Thyroid gland (tissue), 4 donors: ENCODE measurements at regions not wholly inside any gene's neighbourhood (a gene's known extent, or its start where the extent isn't known, plus 50 kb on each side); places are given as distances from the start of the nearest gene placed in this dataset.

Experiments used
- POLR2A ChIP-seq, 2 donors: fragments of 450-650 bp; IDR thresholded peaks; one replicate each; pipeline ENCODE4 v1.6.1; 2017; ENCODE audit warnings: antibody characterized with exemption in 2 of 2, mild to moderate bottlenecking in 2 of 2, moderate library complexity in 1 of 2
- TF ChIP-seq, protein P1 (sequence below), 6 experiments: fragments of 200-600 bp in 3 of 6; fragments of 450-650 bp in 3 of 6; sonication (generic) in 3 of 6; IDR thresholded peaks; one replicate each; pipeline ENCODE4 v1.5.1; 2016 to 2019; ENCODE audit warnings: antibody characterized with exemption in 6 of 6, mild to moderate bottlenecking in 2 of 6, inconsistent platforms in 1 of 6, moderate library complexity in 1 of 6

DNA sequence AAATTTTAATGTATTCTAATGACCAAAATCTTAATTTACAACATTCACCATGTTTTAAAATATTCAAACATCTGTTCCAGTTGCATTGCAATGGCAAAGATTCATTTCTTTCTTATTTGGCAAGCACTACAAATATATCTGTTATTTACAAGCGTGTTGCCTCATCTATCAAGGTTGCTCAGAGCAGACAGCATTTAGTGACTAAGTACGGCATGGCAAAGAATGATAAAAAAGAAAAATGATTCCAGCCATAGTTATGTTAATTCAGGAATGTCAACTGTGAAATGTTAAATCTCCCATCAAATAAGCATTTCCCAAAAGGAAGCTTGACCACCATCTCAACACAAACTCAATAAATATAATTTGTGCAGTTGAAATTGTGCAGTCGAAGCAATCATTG, 312.1 kb downstream of the SEC23A start:
- TF ChIP-seq POLR2A (IDR thresholded peaks at IDR 0.05), result no peak
- TF ChIP-seq, protein P1, sequence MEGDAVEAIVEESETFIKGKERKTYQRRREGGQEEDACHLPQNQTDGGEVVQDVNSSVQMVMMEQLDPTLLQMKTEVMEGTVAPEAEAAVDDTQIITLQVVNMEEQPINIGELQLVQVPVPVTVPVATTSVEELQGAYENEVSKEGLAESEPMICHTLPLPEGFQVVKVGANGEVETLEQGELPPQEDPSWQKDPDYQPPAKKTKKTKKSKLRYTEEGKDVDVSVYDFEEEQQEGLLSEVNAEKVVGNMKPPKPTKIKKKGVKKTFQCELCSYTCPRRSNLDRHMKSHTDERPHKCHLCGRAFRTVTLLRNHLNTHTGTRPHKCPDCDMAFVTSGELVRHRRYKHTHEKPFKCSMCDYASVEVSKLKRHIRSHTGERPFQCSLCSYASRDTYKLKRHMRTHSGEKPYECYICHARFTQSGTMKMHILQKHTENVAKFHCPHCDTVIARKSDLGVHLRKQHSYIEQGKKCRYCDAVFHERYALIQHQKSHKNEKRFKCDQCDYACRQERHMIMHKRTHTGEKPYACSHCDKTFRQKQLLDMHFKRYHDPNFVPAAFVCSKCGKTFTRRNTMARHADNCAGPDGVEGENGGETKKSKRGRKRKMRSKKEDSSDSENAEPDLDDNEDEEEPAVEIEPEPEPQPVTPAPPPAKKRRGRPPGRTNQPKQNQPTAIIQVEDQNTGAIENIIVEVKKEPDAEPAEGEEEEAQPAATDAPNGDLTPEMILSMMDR (IDR thresholded peaks at IDR 0.05), result no peak
